Spinal cord (tissue), 9 donors: ENCODE measurements at regions not wholly inside any gene's neighbourhood (a gene's known extent, or its start where the extent isn't known, plus 50 kb on each side); places are given as distances from the start of the nearest gene placed in this dataset.

Experiments used
- DNase-seq, 6 donors: peaks; one replicate each; pipeline versions ENCODE4 v3.0.0 to v3.0.0-alpha.2; 2013 to 2015; ENCODE audit warnings: low spot score in 6 of 6, low read depth in 4 of 6
- H3K27ac ChIP-seq: one replicate; pipeline ENCODE4 v1.5.1; 2013; ENCODE audit warnings: low read depth, low read length, control low read depth
- H3K27me3 ChIP-seq: one replicate; pipeline ENCODE4 v1.6.1; 2013; ENCODE audit warnings: low read length; ENCODE audit not compliant: control insufficient read depth, insufficient read depth
- H3K36me3 ChIP-seq: one replicate; pipeline ENCODE4 v1.6.1; 2013; ENCODE audit warnings: low read length; ENCODE audit not compliant: control insufficient read depth, insufficient read depth
- H3K4me1 ChIP-seq: one replicate; pipeline ENCODE4 v1.6.1; 2013; ENCODE audit warnings: low read length; ENCODE audit not compliant: control insufficient read depth, insufficient read depth
- H3K4me3 ChIP-seq: one replicate; pipeline ENCODE4 v1.5.1; 2013; ENCODE audit warnings: low read depth, low read length, control low read depth
- H3K9me3 ChIP-seq: one replicate; pipeline ENCODE4 v1.6.1; 2013; ENCODE audit warnings: low read length; ENCODE audit not compliant: control insufficient read depth, insufficient read depth
- WGBS: methylation state at CpG from one replicate; pipeline ENCODE4 v1.1.5; 2013; ENCODE audit warnings: missing lambda C conversion rate; ENCODE audit not compliant: insufficient coverage; 5-methylcytosine and 5-hydroxymethylcytosine counted together
- donor health status: healthy.

DNA sequence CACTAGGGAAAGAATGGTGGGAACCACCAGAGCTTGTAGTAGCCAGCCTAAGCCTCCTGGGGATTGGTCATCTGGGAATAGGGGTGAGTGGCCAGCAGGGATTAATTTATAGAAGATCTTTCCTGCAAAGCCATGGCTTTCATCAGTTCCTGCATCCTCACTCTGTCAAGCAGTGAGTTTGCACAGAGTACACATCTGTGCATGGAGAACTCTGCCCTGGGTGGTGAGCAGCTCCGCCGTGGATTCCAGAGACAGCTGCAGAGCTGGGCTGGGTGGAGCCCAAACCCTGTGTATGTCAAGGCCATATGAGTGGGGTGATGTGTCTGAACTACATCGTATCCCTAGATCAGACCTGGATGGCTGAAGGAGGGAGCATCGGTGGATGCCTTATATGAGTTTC, 182.2 kb downstream of the GLI2 start:
- peaks cover 59% of the 10 kb centered on the region for H3K4me1 ChIP-seq
- WGBS: 40% methylated on average over 2 of the region's 4 CpGs

DNA sequence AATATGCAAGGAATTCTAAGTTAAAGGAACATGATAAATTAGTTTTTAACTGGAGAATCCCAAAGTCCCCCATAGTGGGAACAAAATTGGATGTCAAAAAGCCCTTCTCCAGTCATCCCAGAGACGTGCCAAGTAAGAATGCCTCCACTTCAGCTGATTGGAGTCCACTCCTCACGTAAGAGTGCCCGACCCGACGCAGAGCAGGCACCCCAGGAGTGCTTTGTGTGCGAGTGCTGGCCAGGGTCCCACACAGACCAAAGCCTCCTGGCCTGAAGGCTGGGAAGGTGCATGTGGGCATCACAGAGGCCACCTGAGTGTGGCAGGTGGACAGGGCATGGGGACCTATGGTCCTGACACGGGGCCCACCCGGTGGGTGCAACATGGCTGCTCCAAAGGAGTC, 183.5 kb downstream of the GLI2 start:
- Histone ChIP-seq H3K4me3 (no peak overlapping the region), H3K27ac (peak overlapping the region; percentile 83), H3K36me3 (peaks cover 13% of the 10 kb centered on the region), H3K9me3 (no peaks in the 10 kb centered on the region), H3K27me3 (no peaks in the 10 kb centered on the region), H3K4me1 (peaks cover 55% of the 10 kb centered on the region)
- no peak for DNase-seq
- WGBS: 86% methylated on average over 8 of the region's 8 CpGs

More for the DNA sequence above, 182.2 kb downstream of the GLI2 start:
- H3K36me3 ChIP-seq: peaks cover 8% of the 10 kb centered on the region
- DNase-seq: no peak
- no peaks in the 10 kb centered on the region for H3K27me3 ChIP-seq
- no peaks in the 10 kb centered on the region for H3K9me3 ChIP-seq
- H3K4me3 ChIP-seq: no peak overlapping the region
- no peak overlapping the region for H3K27ac ChIP-seq

- Histone ChIP-seq H3K27ac (peak overlapping the region; percentile 83), H3K27me3 (no peaks in the 10 kb centered on the region), H3K4me3 (no peak overlapping the region), H3K36me3 (peaks cover 13% of the 10 kb centered on the region), H3K9me3 (no peaks in the 10 kb centered on the region), H3K4me1 (peaks cover 48% of the 10 kb centered on the region)
- DNase-seq: peak in 1 of 6 donors; percentile 68
- WGBS: 73% methylated on average over 19 of the region's 19 CpGs
Observed at GRCh38 chr2:120919771-120920453, 184.2 kb downstream of the GLI2 start.

DNA sequence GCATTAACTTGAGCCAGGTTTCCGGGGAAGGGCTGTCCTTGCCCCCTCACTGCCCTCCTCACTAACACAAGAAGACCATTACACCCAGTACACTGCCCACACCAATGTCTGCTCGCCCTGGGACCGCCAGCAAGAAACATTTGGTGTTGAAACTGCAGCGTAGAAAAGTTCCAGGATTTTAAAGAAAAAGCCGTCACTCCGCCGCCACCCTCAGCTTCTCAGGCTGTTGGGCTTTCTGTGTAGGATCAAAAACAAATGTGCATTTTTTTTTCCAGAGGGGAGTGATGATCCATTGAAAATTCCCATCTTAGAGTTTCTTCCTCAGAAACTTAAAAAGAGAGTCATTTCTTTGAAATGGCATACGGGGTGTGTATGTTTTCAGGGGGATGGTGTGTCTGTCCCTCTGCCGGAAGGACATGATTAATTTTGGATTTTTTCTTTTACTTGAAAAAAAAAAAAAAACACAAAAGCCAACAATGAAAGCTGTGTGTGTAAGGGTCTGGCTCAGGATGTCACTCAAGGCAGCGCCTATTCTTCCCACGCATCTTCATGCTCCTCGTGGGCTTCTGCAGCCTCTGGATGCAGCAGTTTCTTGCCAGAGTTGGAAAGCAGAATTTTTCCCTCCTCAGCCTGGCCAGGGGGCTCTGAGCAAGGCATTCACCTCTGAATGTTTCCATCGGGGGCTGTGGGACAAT, 184.9 kb downstream of the GLI2 start:
- peaks cover 13% of the 10 kb centered on the region for H3K36me3 ChIP-seq
- peaks cover 41% of the 10 kb centered on the region for H3K4me1 ChIP-seq
- H3K4me3 ChIP-seq: no peak overlapping the region
- H3K27ac ChIP-seq: peak overlapping the region; percentile 83
- 38% methylated on average over 6 of the region's 13 CpGs for WGBS
- H3K27me3 ChIP-seq: no peaks in the 10 kb centered on the region
- H3K9me3 ChIP-seq: no peaks in the 10 kb centered on the region
- DNase-seq: no peak

GRCh38 chr2:120921457-120921856, 185.8 kb downstream of the GLI2 start:
- Histone ChIP-seq H3K9me3 (no peaks in the 10 kb centered on the region), H3K36me3 (peaks cover 13% of the 10 kb centered on the region), H3K4me3 (no peak overlapping the region), H3K27ac (peak overlapping the region; percentile 83), H3K4me1 (peaks cover 33% of the 10 kb centered on the region), H3K27me3 (no peaks in the 10 kb centered on the region)
- 85% methylated on average over 3 of the region's 3 CpGs for WGBS
- no peak for DNase-seq

GRCh38 chr2:120922571-120923332, 187.1 kb downstream of the GLI2 start:
- H3K9me3 ChIP-seq: no peaks in the 10 kb centered on the region
- peaks cover 13% of the 10 kb centered on the region for H3K36me3 ChIP-seq
- no peak overlapping the region for H3K4me3 ChIP-seq
- H3K4me1 ChIP-seq: peaks cover 36% of the 10 kb centered on the region
- no peak for DNase-seq
- no peaks in the 10 kb centered on the region for H3K27me3 ChIP-seq
- no peak overlapping the region for H3K27ac ChIP-seq
- 95% methylated on average over 6 of the region's 6 CpGs for WGBS

- Histone ChIP-seq H3K36me3 (peaks cover 18% of the 10 kb centered on the region), H3K4me3 (no peak overlapping the region), H3K4me1 (peaks cover 36% of the 10 kb centered on the region), H3K27me3 (no peaks in the 10 kb centered on the region), H3K9me3 (no peaks in the 10 kb centered on the region), H3K27ac (no peak overlapping the region)
- no peak for DNase-seq
- WGBS: 96% methylated on average over 11 of the region's 11 CpGs
Observed at GRCh38 chr2:120923426-120923825, 187.8 kb downstream of the GLI2 start.

DNA sequence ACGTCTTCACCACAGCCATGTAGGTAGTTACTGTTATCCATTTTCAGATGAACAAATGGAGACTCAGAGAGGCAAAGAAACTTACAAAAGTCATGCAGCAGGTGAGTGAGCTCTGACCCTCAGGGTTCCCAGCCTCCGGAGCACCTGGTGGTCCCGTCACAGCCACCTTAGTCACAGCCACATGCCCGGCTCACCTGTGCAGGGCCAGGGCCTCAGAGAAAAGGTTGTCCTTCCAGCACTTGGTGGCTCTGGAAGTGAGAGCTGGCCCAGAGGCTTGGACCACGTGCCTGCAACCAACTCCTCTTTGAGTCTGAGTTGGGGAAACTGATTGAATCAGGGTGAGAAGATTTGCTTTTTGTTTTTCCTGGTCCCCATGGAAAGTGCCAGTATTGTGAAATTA, 189.3 kb downstream of the GLI2 start:
- H3K27me3 ChIP-seq: no peaks in the 10 kb centered on the region
- H3K27ac ChIP-seq: no peak overlapping the region
- peaks cover 28% of the 10 kb centered on the region for H3K4me1 ChIP-seq
- H3K36me3 ChIP-seq: peaks cover 12% of the 10 kb centered on the region
- no peak for DNase-seq
- no peak overlapping the region for H3K4me3 ChIP-seq
- 98% methylated on average over 5 of the region's 5 CpGs for WGBS
- H3K9me3 ChIP-seq: no peaks in the 10 kb centered on the region

GRCh38 chr2:120926463-120927264, 191.0 kb downstream of the GLI2 start:
- Histone ChIP-seq H3K36me3 (peaks cover 19% of the 10 kb centered on the region), H3K4me3 (no peak overlapping the region), H3K4me1 (peaks cover 14% of the 10 kb centered on the region), H3K27ac (no peak overlapping the region), H3K9me3 (no peaks in the 10 kb centered on the region), H3K27me3 (no peaks in the 10 kb centered on the region)
- WGBS: 40% methylated on average over 17 of the region's 28 CpGs
- DNase-seq: peak in 1 of 6 donors; percentile 27
